Spleen (tissue), 11 donors: ENCODE measurements at regions not wholly inside any gene's neighbourhood (a gene's known extent, or its start where the extent isn't known, plus 50 kb on each side); places are given as distances from the start of the nearest gene placed in this dataset.

Experiments used
- DNase-seq: peaks from one replicate; pipeline ENCODE4 v3.0.0-alpha.2; 2020
- H3K27ac ChIP-seq, 8 donors: fragments of 200-600 bp; sonication (generic) in 7 of 8; 1 replicate in 4 of 8; 2 replicates in 4 of 8; pipeline versions ENCODE4 v1.5.0 to v1.8.0; 2016 to 2021; ENCODE audit warnings: inconsistent platforms in 4 of 8, mild to moderate bottlenecking in 4 of 8, moderate library complexity in 1 of 8
- H3K27me3 ChIP-seq, 7 donors: fragments of 200-600 bp; sonication (generic) in 6 of 7; replicated peaks in 1 of 7; 1 replicate in 4 of 7; 2 replicates in 3 of 7; pipeline versions ENCODE4 v1.5.0 to v1.8.0; 2016 to 2021; ENCODE audit warnings: inconsistent platforms in 3 of 7, mild to moderate bottlenecking in 1 of 7
- H3K36me3 ChIP-seq, 6 donors: fragments of 200-600 bp; sonication (generic) in 5 of 6; 1 replicate in 4 of 6; 2 replicates in 2 of 6; pipeline versions ENCODE4 v1.5.0 to v1.8.0; 2016 to 2021; ENCODE audit warnings: inconsistent platforms in 2 of 6
- H3K4me1 ChIP-seq, 6 donors: fragments of 200-600 bp; sonication (generic) in 5 of 6; 1 replicate in 3 of 6; 2 replicates in 3 of 6; pipeline versions ENCODE4 v1.5.0 to v1.8.0; 2016 to 2021; ENCODE audit warnings: inconsistent platforms in 3 of 6
- H3K4me3 ChIP-seq, 8 donors: fragments of 200-600 bp; sonication (generic) in 7 of 8; 1 replicate in 4 of 8; 2 replicates in 4 of 8; pipeline versions ENCODE4 v1.5.0 to v1.8.0; 2016 to 2021; ENCODE audit warnings: inconsistent platforms in 4 of 8, mild to moderate bottlenecking in 4 of 8, moderate library complexity in 2 of 8
- H3K9me3 ChIP-seq, 8 donors: fragments of 200-600 bp; sonication (generic) in 7 of 8; 1 replicate in 4 of 8; 2 replicates in 4 of 8; pipeline versions ENCODE4 v1.5.0 to v1.8.0; 2016 to 2021; ENCODE audit warnings: inconsistent platforms in 4 of 8
- CTCF ChIP-seq, 11 experiments: fragments of 200-600 bp in 7 of 11; fragments of 450-650 bp in 4 of 11; sonication (generic) in 4 of 11; IDR thresholded peaks in 8 of 11; conservative IDR thresholded peaks in 3 of 11; 1 replicate in 7 of 11; 2 replicates in 4 of 11; pipeline versions ENCODE4 v1.4.0 to v1.8.0; 2016 to 2021; ENCODE audit warnings: antibody characterized with exemption in 11 of 11, inconsistent platforms in 4 of 11, mild to moderate bottlenecking in 1 of 11
- POLR2A ChIP-seq, 3 donors: fragments of 450-650 bp; IDR thresholded peaks; one replicate each; pipeline ENCODE4 v1.5.1; 2017; ENCODE audit warnings: antibody characterized with exemption in 3 of 3, mild to moderate bottlenecking in 1 of 3
- POLR2AphosphoS5 ChIP-seq, 3 donors: sonication (generic); formaldehyde crosslinking; IDR thresholded peaks; one replicate each; pipeline ENCODE4 v1.5.1; 2017; ENCODE audit warnings: antibody characterized with exemption in 3 of 3
- WGBS, 5 donors: extraction: QIAGEN DNeasy Blood & Tissue Kit in 3 of 5; methylation state at CpG; one replicate each; pipeline versions ENCODE4 v1.1.5 to v1.1.7; 2013 to 2018; 5-methylcytosine and 5-hydroxymethylcytosine counted together
- intact Hi-C: fragments of 100-400 bp; cut with DNase I; formaldehyde crosslinking; loops from one replicate; pipeline ENCODE4 v1.15.0; 2023; ENCODE audit warnings: low total_unique reads
- donor health status: healthy with polysubstance abuse.
- donor health status: DM: no; HTN: no; CAD: no; lungs with moderate emphysema.
- donor health status: DM: no; HTN: no; CAD: no.
- donor health status: Bipolar disorder and iron deficiency.
- donor health status: healthy.
- donor health status: DM: no; HTN: no; CAD: no.
- donor health status: DM: yes; HTN: yes; CAD: no.

- no peak overlapping the region for H3K27ac ChIP-seq
- no peaks in the 10 kb centered on the region for H3K27me3 ChIP-seq
- no peaks in the 10 kb centered on the region for H3K4me1 ChIP-seq
- no peak for DNase-seq
- H3K36me3 ChIP-seq, result no peaks in the 10 kb centered on the region
- intact Hi-C loops, result no loop called here
- 78 to 85% (median 84%) methylated on average over 5 of the region's 5 CpGs for WGBS, 5 donors
- no peaks in the 10 kb centered on the region for H3K9me3 ChIP-seq
- no peak overlapping the region for H3K4me3 ChIP-seq
- TF ChIP-seq POLR2A (IDR thresholded peaks at IDR 0.05), result no peak
- no peak for TF ChIP-seq CTCF (IDR thresholded peaks at IDR 0.05 in 8 of 11, conservative IDR thresholded peaks at IDR 0.05 in 3 of 11)
- TF ChIP-seq POLR2AphosphoS5 (IDR thresholded peaks at IDR 0.05), result no peak
Observed at GRCh38 chr3:140748-141330, 55.7 kb upstream of the CHL1 start.
